NCI-H146 (cell line): ENCODE measurements at regions not wholly inside any gene's neighbourhood (a gene's known extent, or its start where the extent isn't known, plus 50 kb on each side); places are given as distances from the start of the nearest gene placed in this dataset.
"Not testable (repeated sequence)": the region's sequence is repeated elsewhere in the genome, so short reads cannot be mapped to it uniquely, and the experiment has no call there.

Experiments
- DNase-seq: peaks from one replicate; lab custom pipeline; 2025; lab: John Stamatoyannopoulos, UW

GRCh38 chr6:140380427-140381218 is 1006.2 kb upstream of the CITED2 start:
- no peak for DNase-seq

- no peak for DNase-seq
These were observed 1005.5 kb upstream of the CITED2 start for GRCh38 chr6:140379919-140380318.

- DNase-seq = no peak
These were observed 1001.8 kb upstream of the CITED2 start for GRCh38 chr6:140376209-140376608.

- not testable (repeated sequence) for DNase-seq
These were observed 999.3 kb upstream of the CITED2 start for GRCh38 chr6:140373728-140374127.

GRCh38 chr6:140372064-140372463 is 997.6 kb upstream of the CITED2 start:
- no peak for DNase-seq

- no peak for DNase-seq
These were observed 996.8 kb upstream of the CITED2 start for GRCh38 chr6:140370976-140371870.

- no peak for DNase-seq
These were observed 996.0 kb upstream of the CITED2 start for GRCh38 chr6:140370441-140370840.

- no peak for DNase-seq
These were observed 992.5 kb upstream of the CITED2 start for GRCh38 chr6:140366991-140367390.

GRCh38 chr6:140364916-140365315 is 990.5 kb upstream of the CITED2 start:
- no peak for DNase-seq

- no peak for DNase-seq
These were observed 986.2 kb upstream of the CITED2 start for GRCh38 chr6:140360651-140361050.

GRCh38 chr6:140355476-140355875 is 981.0 kb upstream of the CITED2 start:
- DNase-seq = no peak

GRCh38 chr6:140354296-140354695 is 979.8 kb upstream of the CITED2 start:
- DNase-seq = no peak

- no peak for DNase-seq
These were observed 979.1 kb upstream of the CITED2 start for GRCh38 chr6:140353536-140353935.

GRCh38 chr6:140346428-140346827 is 972.0 kb upstream of the CITED2 start:
- DNase-seq = no peak

- DNase-seq = no peak
These were observed 971.5 kb upstream of the CITED2 start for GRCh38 chr6:140345935-140346334.

- no peak for DNase-seq
These were observed 969.9 kb upstream of the CITED2 start for GRCh38 chr6:140344142-140344913.

- DNase-seq = no peak
These were observed 968.7 kb upstream of the CITED2 start for GRCh38 chr6:140343128-140343527.

- DNase-seq = no peak
These were observed 966.8 kb upstream of the CITED2 start for GRCh38 chr6:140341272-140341671.

GRCh38 chr6:140340795-140341194 is 966.3 kb upstream of the CITED2 start:
- DNase-seq = no peak

- DNase-seq = not testable (repeated sequence)
These were observed 964.6 kb upstream of the CITED2 start for GRCh38 chr6:140339084-140339483.

- DNase-seq = no peak
These were observed 947.4 kb upstream of the CITED2 start for GRCh38 chr6:140321891-140322290.
